NOMO-1 (cell line): ENCODE measurements at regions not wholly inside any gene's neighbourhood (a gene's known extent, or its start where the extent isn't known, plus 50 kb on each side); places are given as distances from the start of the nearest gene placed in this dataset.
"Not testable (repeated sequence)": the region's sequence is repeated elsewhere in the genome, so short reads cannot be mapped to it uniquely, and the experiment has no call there.

Experiments used
- DNase-seq, 2 experiments: peaks; one replicate each; lab custom pipeline; 2025; ENCODE audit not compliant: unreplicated experiment in 2 of 2; lab: John Stamatoyannopoulos, UW

GRCh38 chr7:80019809-80020207 is 114.8 kb upstream of the GNAI1 start:
- not testable (repeated sequence) for DNase-seq

GRCh38 chr7:80018941-80019808 is 115.5 kb upstream of the GNAI1 start:
- peak; percentile 64 to 90 for DNase-seq

GRCh38 chr7:80017101-80017698 is 117.4 kb upstream of the GNAI1 start:
- no peak for DNase-seq

DNA sequence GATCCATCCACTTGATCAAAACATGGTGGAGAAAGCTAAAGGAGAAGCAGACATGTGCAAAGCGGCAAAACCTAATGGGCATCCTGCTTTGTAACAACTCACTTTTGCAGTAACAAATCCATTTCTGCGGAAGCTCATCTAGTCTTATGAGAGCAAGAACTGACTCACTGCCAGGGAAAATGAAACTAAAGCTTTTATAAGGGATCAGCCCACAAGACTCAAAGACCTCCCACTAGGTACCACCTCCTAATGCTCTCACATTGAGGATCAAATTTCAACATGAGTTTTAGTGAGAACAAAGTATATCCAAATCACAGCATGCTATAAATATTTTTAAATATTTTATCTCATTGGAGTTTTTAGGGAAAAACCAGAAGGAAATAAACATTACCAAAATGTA is 120.1 kb upstream of the GNAI1 start:
- no peak for DNase-seq

DNA sequence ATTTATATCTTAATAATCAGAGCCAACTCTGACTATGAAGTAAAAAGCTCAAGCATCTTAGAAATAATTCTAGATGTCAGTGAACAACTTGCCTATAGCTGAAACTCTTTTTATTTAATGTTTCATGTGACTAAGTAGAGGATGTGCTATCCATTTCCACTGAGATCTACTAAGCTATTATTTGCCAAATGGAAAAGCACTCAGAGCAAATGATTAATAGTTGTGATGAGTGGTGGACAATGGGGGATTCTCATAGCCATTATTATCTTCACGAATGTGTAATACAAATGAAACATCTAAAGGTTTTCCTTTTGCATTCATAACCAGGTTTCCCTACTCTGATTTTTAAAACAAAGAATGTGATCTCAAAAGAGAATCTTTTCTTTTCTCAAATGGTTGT is 126.6 kb upstream of the GNAI1 start:
- DNase-seq, result no peak

DNA sequence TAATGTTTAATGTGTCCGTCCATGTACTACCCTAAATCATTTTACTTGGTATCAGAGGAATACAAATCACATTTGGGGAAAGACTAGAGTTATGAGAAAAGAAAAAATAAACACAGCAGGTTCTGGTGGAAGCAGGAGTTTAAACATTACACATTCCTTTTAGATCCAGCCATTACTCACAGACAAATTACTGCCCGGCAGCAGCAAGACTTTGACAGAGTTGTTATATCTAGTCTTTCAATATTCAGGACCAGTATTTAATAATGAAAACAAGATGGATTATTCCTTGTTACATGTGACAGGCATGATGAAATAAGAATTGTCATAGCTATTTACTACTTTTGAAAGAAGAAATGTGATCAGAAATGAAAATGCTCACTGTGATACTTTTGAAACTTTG is 131.8 kb upstream of the GNAI1 start:
- no peak for DNase-seq

DNA sequence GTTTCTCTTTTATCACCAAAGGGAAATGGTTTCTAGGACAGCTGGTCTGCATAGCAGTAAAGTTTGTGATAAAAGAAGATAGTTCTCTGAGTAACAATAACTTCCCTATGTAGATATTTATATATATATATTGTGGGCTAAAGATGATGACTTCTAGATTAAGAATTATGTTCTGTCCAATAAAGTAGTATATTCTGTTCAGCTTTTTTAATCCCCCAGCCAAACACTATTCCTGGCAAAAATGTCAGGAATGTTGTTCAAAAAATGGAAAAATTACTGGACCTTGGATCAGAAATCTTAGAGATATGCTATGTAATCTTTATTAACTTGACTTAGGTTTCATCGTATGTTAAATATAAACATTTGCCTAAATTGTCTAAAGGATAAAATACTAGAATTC is 136.3 kb upstream of the GNAI1 start:
- no peak for DNase-seq

DNA sequence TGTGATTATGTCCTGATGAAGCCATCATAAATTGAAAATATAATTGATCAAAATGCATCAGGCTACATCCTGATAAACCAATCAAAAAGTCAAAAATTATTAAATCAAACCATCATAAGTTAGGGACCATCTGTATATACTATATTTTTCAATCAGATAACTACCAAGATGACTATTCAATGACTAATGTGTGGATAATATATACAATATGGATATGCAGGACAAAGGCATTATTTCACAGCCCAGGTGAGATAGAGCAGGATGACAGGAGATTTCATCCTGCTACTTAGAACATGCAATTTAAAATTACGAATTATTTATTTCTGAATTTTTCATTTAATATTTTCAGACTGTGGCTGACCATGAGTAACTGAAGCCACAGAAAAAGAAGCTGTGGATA is 137.3 kb upstream of the GNAI1 start:
- no peak for DNase-seq

DNA sequence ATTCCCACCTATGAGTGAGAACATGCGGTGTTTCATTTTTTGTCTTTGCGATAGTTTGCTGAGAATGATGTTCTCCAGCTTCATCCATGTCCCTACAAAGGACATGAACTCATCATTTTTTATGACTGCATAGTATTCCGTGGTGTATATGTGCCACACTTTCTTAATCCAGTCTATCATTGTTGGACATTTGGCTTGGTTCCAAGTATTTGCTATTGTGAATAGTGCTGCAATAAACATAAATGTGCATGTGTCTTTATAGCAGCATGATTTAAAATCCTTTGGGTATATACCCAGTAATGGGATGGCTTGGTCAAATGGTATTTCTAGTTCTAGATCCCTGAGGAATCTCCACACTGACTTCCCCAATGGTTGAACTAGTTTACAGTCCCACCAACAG is 138.9 kb upstream of the GNAI1 start:
- not testable (repeated sequence) for DNase-seq

DNA sequence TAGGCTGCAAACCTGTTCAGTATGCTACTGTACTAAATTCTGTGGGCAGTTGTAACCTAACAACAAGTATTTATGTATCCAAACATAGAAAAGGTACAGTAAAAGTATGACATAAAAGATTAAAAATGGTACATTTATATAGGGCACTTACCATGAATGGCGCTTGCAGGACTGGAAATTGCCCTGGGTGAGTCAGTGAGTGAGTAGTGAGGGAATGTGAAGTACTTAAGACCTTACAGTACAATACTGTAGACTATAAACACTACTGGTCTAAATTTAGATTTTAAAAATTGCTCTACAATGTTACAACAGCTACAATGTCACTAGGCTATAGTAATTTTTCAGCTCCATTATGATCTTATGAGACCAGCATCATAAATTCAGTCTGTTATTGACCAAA is 146.0 kb upstream of the GNAI1 start:
- DNase-seq, result no peak

- DNase-seq, result no peak
Measured at GRCh38 chr7:79984210-79984609, 150.4 kb upstream of the GNAI1 start.

DNA sequence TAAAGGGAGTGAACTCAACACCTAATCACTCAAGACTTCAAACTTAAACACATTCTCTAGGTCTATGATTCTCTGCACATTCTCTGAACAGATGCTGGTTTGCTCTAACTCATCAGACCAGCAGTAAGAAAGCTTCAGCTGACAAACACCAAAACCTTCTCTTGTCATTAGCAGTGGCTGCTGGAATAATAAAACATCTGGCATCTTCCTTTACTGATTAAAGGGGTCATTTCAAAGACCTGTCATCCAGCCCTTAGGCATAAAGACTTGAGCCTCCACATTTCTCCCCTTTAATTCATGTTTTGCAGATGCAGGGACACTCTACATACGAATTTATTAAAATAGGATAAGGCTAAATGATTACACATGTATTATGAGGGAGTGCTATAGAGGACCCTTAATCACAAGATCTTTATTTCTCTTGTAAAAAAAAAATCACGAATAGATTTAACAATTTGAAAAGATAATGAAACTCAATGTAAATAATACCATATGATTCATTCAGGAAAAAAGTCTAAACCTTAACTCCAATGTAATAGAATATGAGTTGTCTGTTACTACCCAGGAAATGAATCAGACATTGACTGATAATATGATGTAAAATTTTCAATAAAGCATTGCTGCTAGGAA is 152.4 kb upstream of the GNAI1 start:
- DNase-seq, result no peak

DNA sequence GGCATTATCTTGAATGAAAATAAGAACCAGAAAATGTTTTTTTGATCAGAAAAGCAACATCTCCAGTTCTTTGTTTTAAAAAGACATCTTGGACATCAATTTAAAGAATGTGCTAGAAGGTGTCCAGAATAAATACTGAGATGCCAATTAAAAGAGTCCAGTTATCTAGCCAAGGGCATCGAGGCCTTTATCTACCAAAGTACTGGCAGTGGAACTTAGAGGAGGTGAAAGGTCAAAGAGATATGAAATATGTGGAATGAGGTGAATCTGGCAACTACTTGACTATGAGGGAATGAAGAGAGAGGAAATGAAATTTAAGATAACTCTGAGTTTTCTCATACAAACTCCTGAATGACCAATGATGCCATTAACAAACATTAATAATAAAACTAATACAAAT is 154.3 kb upstream of the GNAI1 start:
- DNase-seq, result no peak

DNA sequence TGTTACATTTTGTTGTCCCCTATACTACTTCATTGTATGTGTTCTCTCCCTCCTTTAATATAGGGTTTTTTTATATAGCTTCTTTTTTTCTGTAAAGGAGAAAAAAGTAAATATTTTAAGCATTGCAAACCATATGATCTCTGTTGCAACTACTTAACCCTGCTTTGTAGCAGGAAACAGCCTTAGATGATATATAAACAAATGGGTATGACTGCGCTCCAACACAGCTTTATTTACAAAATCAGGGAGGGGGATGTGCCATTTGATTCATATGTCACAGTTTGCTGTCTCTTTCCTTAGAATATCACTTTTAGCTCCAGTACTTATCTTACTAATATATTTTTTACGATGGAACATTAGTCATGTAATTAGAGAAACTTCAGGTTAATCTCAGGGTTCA is 155.2 kb upstream of the GNAI1 start:
- no peak for DNase-seq

GRCh38 chr7:79977481-79977880 is 157.2 kb upstream of the GNAI1 start:
- DNase-seq, result no peak

DNA sequence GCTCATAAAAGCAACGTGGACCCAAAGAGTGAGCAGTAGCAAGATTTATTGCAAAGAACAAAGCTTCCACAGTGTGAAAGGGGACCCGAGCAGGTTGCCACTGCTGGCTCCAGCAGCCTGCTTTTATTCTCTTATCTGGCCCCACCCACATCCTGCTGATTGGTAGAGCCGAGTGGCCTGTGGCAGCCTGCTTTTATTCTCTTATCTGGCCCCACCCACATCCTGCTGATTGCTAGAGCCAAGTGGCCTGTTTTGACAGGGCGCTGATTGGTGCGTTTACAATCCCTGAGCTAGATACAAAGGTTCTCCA is 158.0 kb upstream of the GNAI1 start:
- DNase-seq, result not testable (repeated sequence)

DNA sequence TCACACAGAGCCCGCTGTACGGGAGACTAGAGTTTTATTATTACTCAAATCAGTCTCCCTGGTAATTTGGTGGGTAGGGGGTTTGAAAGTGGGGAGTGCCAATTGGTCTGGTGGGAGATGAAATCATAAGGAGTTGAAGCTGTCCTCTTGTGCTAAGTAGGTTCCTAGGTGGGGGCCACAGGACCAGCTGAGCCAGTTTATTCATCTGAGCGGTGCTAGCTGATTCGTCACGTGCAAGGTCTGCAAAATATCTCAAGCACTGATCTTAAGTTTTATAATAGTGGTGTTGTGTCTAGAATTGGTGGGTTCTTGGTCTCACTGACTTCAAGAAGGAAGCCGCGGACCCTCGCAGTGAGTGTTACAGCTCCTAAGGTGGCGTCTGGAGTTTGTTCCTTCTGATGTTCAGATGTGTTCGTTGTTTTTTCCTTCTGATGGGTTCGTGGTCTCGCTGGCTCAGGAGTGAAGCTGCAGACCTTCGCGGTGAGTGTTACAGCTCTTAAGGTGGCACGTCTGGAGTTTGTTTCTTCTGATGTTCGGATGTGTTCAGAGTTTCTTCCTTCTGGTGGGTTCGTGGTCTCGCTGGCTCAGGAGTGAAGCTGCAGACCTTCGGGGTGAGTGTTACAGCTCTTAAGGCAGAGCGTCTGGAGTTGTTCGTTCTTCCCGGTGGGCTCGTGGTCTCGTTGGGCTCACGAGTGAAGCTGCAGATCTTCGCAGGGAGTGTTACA is 158.5 kb upstream of the GNAI1 start:
- not testable (repeated sequence) for DNase-seq

- no peak for DNase-seq
Measured at GRCh38 chr7:79973455-79973854, 161.2 kb upstream of the GNAI1 start.

GRCh38 chr7:79971058-79971457 is 163.6 kb upstream of the GNAI1 start:
- DNase-seq, result no peak

GRCh38 chr7:79968894-79969293 is 165.7 kb upstream of the GNAI1 start:
- DNase-seq, result no peak

DNA sequence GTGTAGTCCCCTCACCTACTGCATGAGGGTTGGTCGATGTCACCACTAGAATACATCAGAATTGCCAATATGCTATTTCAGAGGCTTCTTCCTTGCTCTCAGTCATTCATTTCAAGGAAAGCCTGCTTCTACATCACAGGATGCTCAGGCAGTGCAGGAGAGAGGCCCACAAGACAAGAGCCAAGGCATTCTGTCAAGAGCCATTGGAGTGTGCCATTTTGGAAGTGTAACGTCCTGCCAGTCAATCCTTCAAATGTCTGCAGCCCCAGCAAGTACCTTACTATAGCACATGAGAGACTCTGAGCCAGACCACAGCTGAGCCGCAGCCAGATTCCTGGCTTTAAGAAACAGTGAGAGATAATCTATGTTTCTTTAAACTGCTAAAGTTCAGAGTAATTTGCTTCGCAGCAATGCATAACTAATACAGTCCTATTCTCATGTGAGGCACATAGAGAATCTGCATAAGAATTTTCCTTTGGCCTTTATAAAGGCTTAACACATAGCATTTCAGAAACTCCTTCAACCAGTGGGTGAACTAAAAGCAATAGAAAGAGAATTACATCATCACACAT is 166.5 kb upstream of the GNAI1 start:
- no peak for DNase-seq
